GM12878 (cell line): ENCODE measurements at regions not wholly inside any gene's neighbourhood (a gene's known extent, or its start where the extent isn't known, plus 50 kb on each side); places are given as distances from the start of the nearest gene placed in this dataset.

Source experiments
- ATAC-seq: fragments of 200-7000 bp; cut with Tn5 transposase; 3 replicates; pipeline ENCODE4 v1.9.1; 2020; ENCODE audit warnings: mild to moderate bottlenecking, moderate library complexity
- BruUV-seq: library from RNA; stranded (reverse); fragments of 400-500 nt; replicated peaks from 2 replicates; lab custom pipeline; 2021; lab: Mats Ljungman, UMichigan
- CTCF ChIA-PET: fragments of 300-600 bp; sonication (Branson Sonifier 250); formaldehyde crosslinking; extraction: SDS; loops from one replicate; lab custom pipeline; 2021; ENCODE audit warnings: inconsistent platforms; lab: Yijun Ruan, JAX
- POLR2A ChIA-PET: fragments of 350-600 bp; formaldehyde crosslinking; extraction: SDS; loops from one replicate; lab custom pipeline; 2021; ENCODE audit warnings: inconsistent platforms; lab: Charles Lee
- RAD21 ChIA-PET: fragments of 300-600 bp; sonication (Branson Sonifier 250); formaldehyde crosslinking; loops from one replicate; lab custom pipeline; 2023; ENCODE audit warnings: antibody characterized with exemption; ENCODE audit not compliant: unreplicated experiment; lab: Charles Lee
- SMC1A ChIA-PET: fragments of 300-600 bp; sonication (Branson Sonifier 250); formaldehyde crosslinking; loops from one replicate; lab custom pipeline; 2023; ENCODE audit not compliant: unreplicated experiment, uncharacterized antibody; lab: Charles Lee
- DNase-seq: peaks from one replicate; pipeline ENCODE4 v3.0.0-alpha.2; 2011; ENCODE audit warnings: low read depth, low spot score
- FAIRE-seq: peaks from 3 replicates; lab custom pipeline; 2011; peaks lifted over from hg19 to GRCh38; lab: Jason Lieb, UNC
- H2AFZ ChIP-seq: 2 replicates; pipeline ENCODE4 v1.6.0; 2011; ENCODE audit warnings: low read depth, low read length, control low read depth; ENCODE audit not compliant: control insufficient read depth
- H3K27ac ChIP-seq: 2 replicates; pipeline ENCODE4 v1.5.1; 2011; ENCODE audit warnings: control low read depth; ENCODE audit not compliant: control insufficient read depth, insufficient read depth
- H3K27me3 ChIP-seq, 2 experiments: replicated peaks in 1 of 2; 2 replicates each; pipeline versions ENCODE4 v1.6.0 to v1.6.1; 2011; ENCODE audit warnings: low read length in 1 of 2; ENCODE audit not compliant: control insufficient read depth in 2 of 2, insufficient read depth in 2 of 2
- H3K36me3 ChIP-seq, 2 experiments: 2 replicates each; pipeline ENCODE4 v1.5.1; 2011; ENCODE audit warnings: low read length in 1 of 2; ENCODE audit not compliant: control insufficient read depth in 2 of 2, insufficient read depth in 2 of 2
- H3K4me1 ChIP-seq: 2 replicates; pipeline ENCODE4 v1.6.1; 2011; ENCODE audit warnings: mild to moderate bottlenecking, low read length, moderate library complexity, mixed read lengths; ENCODE audit not compliant: control insufficient read depth, insufficient read depth
- H3K4me2 ChIP-seq: 2 replicates; pipeline ENCODE4 v1.6.0; 2011; ENCODE audit warnings: control low read depth; ENCODE audit not compliant: control insufficient read depth, insufficient read depth
- H3K4me3 ChIP-seq: fragments of 200-600 bp; sonication (generic); 2 replicates; pipeline ENCODE4 v1.5.1; 2016
- H3K79me2 ChIP-seq: 2 replicates; pipeline ENCODE4 v1.6.0; 2011; ENCODE audit warnings: low read length; ENCODE audit not compliant: control insufficient read depth, insufficient read depth
- H3K9ac ChIP-seq: 2 replicates; pipeline ENCODE4 v1.8.0; 2011; ENCODE audit warnings: low read length, control low read depth, mixed read lengths; ENCODE audit not compliant: control insufficient read depth, insufficient read depth
- H3K9me3 ChIP-seq: replicated peaks from 3 replicates; pipeline ENCODE4 v1.5.1; 2011; ENCODE audit warnings: mild to moderate bottlenecking, low read length; ENCODE audit not compliant: control insufficient read depth, insufficient read depth
- H4K20me1 ChIP-seq: 2 replicates; pipeline ENCODE4 v1.6.0; 2011; ENCODE audit not compliant: control insufficient read depth, insufficient read depth
- ATF2 ChIP-seq: IDR thresholded peaks from 2 replicates; pipeline ENCODE4 v1.6.1; 2012; ENCODE audit warnings: low read length, inconsistent platforms
- BHLHE40 ChIP-seq, 2 experiments: fragments of 450-650 bp in 1 of 2; IDR thresholded peaks; 2 replicates each; pipeline ENCODE4 v1.6.1; 2011 to 2017; ENCODE audit warnings: low read depth in 2 of 2, borderline replicate concordance in 1 of 2, improper control_type of control experiment in 1 of 2, low read length in 1 of 2, mild to moderate bottlenecking in 1 of 2
- EP300 ChIP-seq, 2 experiments: fragments of 150-350 bp in 1 of 2; IDR thresholded peaks; 2 replicates each; pipeline ENCODE4 v1.6.1; 2011 to 2012; ENCODE audit warnings: low read depth in 2 of 2, low read length in 2 of 2, borderline replicate concordance in 1 of 2, improper control_type of control experiment in 1 of 2, inconsistent platforms in 1 of 2; ENCODE audit not compliant: control insufficient read depth in 1 of 2
- MTA3 ChIP-seq: IDR thresholded peaks from 2 replicates; pipeline ENCODE4 v1.6.1; 2012; ENCODE audit warnings: low read length, inconsistent platforms, borderline replicate concordance
- NFIC ChIP-seq: IDR thresholded peaks from 2 replicates; pipeline ENCODE4 v1.6.1; 2012; ENCODE audit warnings: low read depth, mild to moderate bottlenecking, inconsistent platforms, low read length, moderate library complexity
- NR2C1 ChIP-seq: fragments of 450-650 bp; IDR thresholded peaks from 2 replicates; pipeline ENCODE4 v1.6.1; 2017; ENCODE audit warnings: antibody characterized with exemption, mild to moderate bottlenecking, moderate library complexity
- POU2F2 ChIP-seq: IDR thresholded peaks from 3 replicates; pipeline ENCODE4 v1.6.1; 2011; ENCODE audit warnings: low read depth, mild to moderate bottlenecking, low read length, borderline replicate concordance
- RB1 ChIP-seq: fragments of 450-650 bp; formaldehyde crosslinking; IDR thresholded peaks from 2 replicates; pipeline ENCODE4 v1.6.1; 2017; ENCODE audit warnings: mild to moderate bottlenecking, borderline replicate concordance
- TCF3 ChIP-seq: IDR thresholded peaks from 2 replicates; pipeline ENCODE4 v1.6.1; 2012; ENCODE audit warnings: low read depth, mild to moderate bottlenecking, low read length, borderline replicate concordance; ENCODE audit not compliant: insufficient read depth
- WGBS: methylation state at CpG from one replicate; pipeline ENCODE4 v1.1.6; 2016; ENCODE audit warnings: low lambda C conversion rate; ENCODE audit not compliant: insufficient replicate concordance, insufficient coverage; ENCODE audit errors: missing lambda C conversion rate; 5-methylcytosine and 5-hydroxymethylcytosine counted together
- in situ Hi-C: fragments of 300-500 bp; cut with MboI; formaldehyde crosslinking; loops from 9 replicates; pipeline ENCODE4 v1.14.3; 2018; ENCODE audit warnings: mixed read lengths
- intact Hi-C: fragments of 100-400 bp; cut with micrococcal nuclease; formaldehyde crosslinking; loops from one replicate; pipeline ENCODE4 v1.14.2; 2022; ENCODE audit not compliant: unreplicated experiment
- TF ChIP-seq, protein P1 (sequence below): IDR thresholded peaks from 2 replicates; pipeline ENCODE4 v1.6.1; 2012; ENCODE audit warnings: improper control_type of control experiment, low read depth, low read length; ENCODE audit not compliant: insufficient replicate concordance
- TF ChIP-seq, protein P2 (sequence below): IDR thresholded peaks from 2 replicates; pipeline ENCODE4 v1.6.1; 2012; ENCODE audit warnings: mild to moderate bottlenecking, low read depth, low read length

- TF ChIP-seq, protein P1, sequence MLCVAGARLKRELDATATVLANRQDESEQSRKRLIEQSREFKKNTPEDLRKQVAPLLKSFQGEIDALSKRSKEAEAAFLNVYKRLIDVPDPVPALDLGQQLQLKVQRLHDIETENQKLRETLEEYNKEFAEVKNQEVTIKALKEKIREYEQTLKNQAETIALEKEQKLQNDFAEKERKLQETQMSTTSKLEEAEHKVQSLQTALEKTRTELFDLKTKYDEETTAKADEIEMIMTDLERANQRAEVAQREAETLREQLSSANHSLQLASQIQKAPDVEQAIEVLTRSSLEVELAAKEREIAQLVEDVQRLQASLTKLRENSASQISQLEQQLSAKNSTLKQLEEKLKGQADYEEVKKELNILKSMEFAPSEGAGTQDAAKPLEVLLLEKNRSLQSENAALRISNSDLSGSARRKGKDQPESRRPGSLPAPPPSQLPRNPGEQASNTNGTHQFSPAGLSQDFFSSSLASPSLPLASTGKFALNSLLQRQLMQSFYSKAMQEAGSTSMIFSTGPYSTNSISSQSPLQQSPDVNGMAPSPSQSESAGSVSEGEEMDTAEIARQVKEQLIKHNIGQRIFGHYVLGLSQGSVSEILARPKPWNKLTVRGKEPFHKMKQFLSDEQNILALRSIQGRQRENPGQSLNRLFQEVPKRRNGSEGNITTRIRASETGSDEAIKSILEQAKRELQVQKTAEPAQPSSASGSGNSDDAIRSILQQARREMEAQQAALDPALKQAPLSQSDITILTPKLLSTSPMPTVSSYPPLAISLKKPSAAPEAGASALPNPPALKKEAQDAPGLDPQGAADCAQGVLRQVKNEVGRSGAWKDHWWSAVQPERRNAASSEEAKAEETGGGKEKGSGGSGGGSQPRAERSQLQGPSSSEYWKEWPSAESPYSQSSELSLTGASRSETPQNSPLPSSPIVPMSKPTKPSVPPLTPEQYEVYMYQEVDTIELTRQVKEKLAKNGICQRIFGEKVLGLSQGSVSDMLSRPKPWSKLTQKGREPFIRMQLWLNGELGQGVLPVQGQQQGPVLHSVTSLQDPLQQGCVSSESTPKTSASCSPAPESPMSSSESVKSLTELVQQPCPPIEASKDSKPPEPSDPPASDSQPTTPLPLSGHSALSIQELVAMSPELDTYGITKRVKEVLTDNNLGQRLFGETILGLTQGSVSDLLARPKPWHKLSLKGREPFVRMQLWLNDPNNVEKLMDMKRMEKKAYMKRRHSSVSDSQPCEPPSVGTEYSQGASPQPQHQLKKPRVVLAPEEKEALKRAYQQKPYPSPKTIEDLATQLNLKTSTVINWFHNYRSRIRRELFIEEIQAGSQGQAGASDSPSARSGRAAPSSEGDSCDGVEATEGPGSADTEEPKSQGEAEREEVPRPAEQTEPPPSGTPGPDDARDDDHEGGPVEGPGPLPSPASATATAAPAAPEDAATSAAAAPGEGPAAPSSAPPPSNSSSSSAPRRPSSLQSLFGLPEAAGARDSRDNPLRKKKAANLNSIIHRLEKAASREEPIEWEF = no peak
- TF ChIP-seq EP300 (IDR thresholded peaks at IDR 0.05; ENCODE audit: borderline replicate concordance in 1 of 2, control insufficient read depth in 1 of 2, low read depth in 2 of 2, low read length in 2 of 2) (no peak), BHLHE40 (IDR thresholded peaks at IDR 0.05; ENCODE audit: borderline replicate concordance in 1 of 2, low read depth in 2 of 2, low read length in 1 of 2) (no peak), NFIC (no peak)
These were observed 184.0 kb downstream of the TMX1 start (continued) for GRCh38 chr14:51424041-51424440.

- WGBS = 20% methylated on average over 5 of the region's 5 CpGs
- no peak overlapping the region for H3K4me2 ChIP-seq
- in situ Hi-C loops = no loop called here
- intact Hi-C loops = no loop called here
- ChIA-PET SMC1A (no interaction called here), RAD21 (no interaction called here), POLR2A (no interaction called here), CTCF (no interaction called here)
- no peaks in the 10 kb centered on the region for H4K20me1 ChIP-seq
- DNase-seq (no peak), ATAC-seq (no peak), FAIRE-seq (no peak)
- no peaks in the 10 kb centered on the region; a peak in 1 of 4 replicates for H3K27me3 ChIP-seq
- H3K27ac ChIP-seq = no peak overlapping the region
- peaks cover 3% of the 10 kb centered on the region for H3K9me3 ChIP-seq
- no peaks in the 10 kb centered on the region for H3K4me1 ChIP-seq
- no peak overlapping the region for H3K4me3 ChIP-seq
- H3K9ac ChIP-seq = no peak overlapping the region
- H2AFZ ChIP-seq = no peak overlapping the region
- no peaks in the 10 kb centered on the region for H3K79me2 ChIP-seq
- BruUV-seq = no TSS peak
- no peaks in the 10 kb centered on the region for H3K36me3 ChIP-seq
- TF ChIP-seq TCF3 (no peak), RB1 (no peak), NR2C1 (no peak), MTA3 (no peak), ATF2 (no peak), POU2F2 (no peak)
- TF ChIP-seq, protein P2, sequence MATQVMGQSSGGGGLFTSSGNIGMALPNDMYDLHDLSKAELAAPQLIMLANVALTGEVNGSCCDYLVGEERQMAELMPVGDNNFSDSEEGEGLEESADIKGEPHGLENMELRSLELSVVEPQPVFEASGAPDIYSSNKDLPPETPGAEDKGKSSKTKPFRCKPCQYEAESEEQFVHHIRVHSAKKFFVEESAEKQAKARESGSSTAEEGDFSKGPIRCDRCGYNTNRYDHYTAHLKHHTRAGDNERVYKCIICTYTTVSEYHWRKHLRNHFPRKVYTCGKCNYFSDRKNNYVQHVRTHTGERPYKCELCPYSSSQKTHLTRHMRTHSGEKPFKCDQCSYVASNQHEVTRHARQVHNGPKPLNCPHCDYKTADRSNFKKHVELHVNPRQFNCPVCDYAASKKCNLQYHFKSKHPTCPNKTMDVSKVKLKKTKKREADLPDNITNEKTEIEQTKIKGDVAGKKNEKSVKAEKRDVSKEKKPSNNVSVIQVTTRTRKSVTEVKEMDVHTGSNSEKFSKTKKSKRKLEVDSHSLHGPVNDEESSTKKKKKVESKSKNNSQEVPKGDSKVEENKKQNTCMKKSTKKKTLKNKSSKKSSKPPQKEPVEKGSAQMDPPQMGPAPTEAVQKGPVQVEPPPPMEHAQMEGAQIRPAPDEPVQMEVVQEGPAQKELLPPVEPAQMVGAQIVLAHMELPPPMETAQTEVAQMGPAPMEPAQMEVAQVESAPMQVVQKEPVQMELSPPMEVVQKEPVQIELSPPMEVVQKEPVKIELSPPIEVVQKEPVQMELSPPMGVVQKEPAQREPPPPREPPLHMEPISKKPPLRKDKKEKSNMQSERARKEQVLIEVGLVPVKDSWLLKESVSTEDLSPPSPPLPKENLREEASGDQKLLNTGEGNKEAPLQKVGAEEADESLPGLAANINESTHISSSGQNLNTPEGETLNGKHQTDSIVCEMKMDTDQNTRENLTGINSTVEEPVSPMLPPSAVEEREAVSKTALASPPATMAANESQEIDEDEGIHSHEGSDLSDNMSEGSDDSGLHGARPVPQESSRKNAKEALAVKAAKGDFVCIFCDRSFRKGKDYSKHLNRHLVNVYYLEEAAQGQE = no peak
These were observed 184.7 kb downstream of the TMX1 start for GRCh38 chr14:51424561-51425251.
